Transverse colon (tissue), 4 donors: ENCODE measurements at regions not wholly inside any gene's neighbourhood (a gene's known extent, or its start where the extent isn't known, plus 50 kb on each side); places are given as distances from the start of the nearest gene placed in this dataset.
A peak's percentile ranks its signal among the peaks of the same experiment; 100 is the strongest.

ENCODE experiments used
- DNase-seq: peaks from one replicate; pipeline ENCODE4 v3.0.0-alpha.2; 2019
- H3K27ac ChIP-seq, 4 donors: fragments of 200-600 bp; sonication (generic); 2 replicates each; pipeline ENCODE4 v1.5.1; 2016 to 2018; ENCODE audit warnings: inconsistent platforms in 4 of 4
- H3K27me3 ChIP-seq: fragments of 200-600 bp; sonication (generic); 2 replicates; pipeline ENCODE4 v1.5.1; 2017; ENCODE audit warnings: inconsistent platforms
- H3K36me3 ChIP-seq, 4 donors: fragments of 200-600 bp; sonication (generic); 2 replicates each; pipeline ENCODE4 v1.5.1; 2017 to 2019; ENCODE audit warnings: inconsistent platforms in 4 of 4
- H3K4me1 ChIP-seq, 4 donors: fragments of 200-600 bp; sonication (generic); 2 replicates each; pipeline ENCODE4 v1.5.1; 2017 to 2020; ENCODE audit warnings: inconsistent platforms in 4 of 4
- H3K4me3 ChIP-seq, 4 donors: fragments of 200-600 bp; sonication (generic); 1 replicate in 1 of 4; 2 replicates in 3 of 4; pipeline versions ENCODE4 v1.5.1 to v1.6.1; 2017 to 2019; ENCODE audit warnings: inconsistent platforms in 4 of 4
- H3K9me3 ChIP-seq, 2 donors: fragments of 200-600 bp; sonication (generic); 2 replicates each; pipeline ENCODE4 v1.5.1; 2017 to 2019; ENCODE audit warnings: inconsistent platforms in 2 of 2
- CTCF ChIP-seq, 5 experiments: fragments of 200-600 bp in 3 of 5; fragments of 450-650 bp in 2 of 5; sonication (generic) in 3 of 5; IDR thresholded peaks; 1 replicate in 2 of 5; 2 replicates in 3 of 5; pipeline ENCODE4 v1.5.1; 2016 to 2017; ENCODE audit warnings: antibody characterized with exemption in 5 of 5, inconsistent platforms in 3 of 5, mild to moderate bottlenecking in 2 of 5, moderate library complexity in 1 of 5
- EP300 ChIP-seq: sonication (generic); formaldehyde crosslinking; IDR thresholded peaks from one replicate; pipeline ENCODE4 v1.6.1; 2017; ENCODE audit warnings: antibody characterized with exemption, low read depth
- POLR2A ChIP-seq: fragments of 450-650 bp; IDR thresholded peaks from one replicate; pipeline ENCODE4 v1.6.1; 2016; ENCODE audit warnings: antibody characterized with exemption, mild to moderate bottlenecking, moderate library complexity
- POLR2AphosphoS5 ChIP-seq, 3 donors: sonication (generic); formaldehyde crosslinking; IDR thresholded peaks; one replicate each; pipeline ENCODE4 v1.6.1; 2016; ENCODE audit warnings: antibody characterized with exemption in 3 of 3
- WGBS, 2 donors: methylation state at CpG; one replicate each; pipeline ENCODE4 v1.1.5; 2018; ENCODE audit warnings: low coverage in 1 of 2; 5-methylcytosine and 5-hydroxymethylcytosine counted together
- in situ Hi-C, 4 donors: fragments of 200-750 bp; cut with MboI; loops; one replicate each; pipeline versions ENCODE4 v1.15.0 to v1.15.1; 2017; ENCODE audit warnings: low sequenced_read_pairs in 3 of 4, low pct_ligation_motif_present in 1 of 4, low pct_unique_long_range_greater_than_20kb in 1 of 4
- intact Hi-C: fragments of 100-400 bp; cut with DNase I; formaldehyde crosslinking; loops from one replicate; pipeline ENCODE4 v1.15.1; 2023; ENCODE audit warnings: low total_unique reads

GRCh38 chr5:34495178-34495577 is 160.9 kb upstream of the RAI14 start:
- H3K9me3 ChIP-seq = no peaks in the 10 kb centered on the region
- in situ Hi-C loops = loop anchor here in 1 of 4 donors (25.0 kb wide), 1 partner anchor 517 kb away; no protein-coding TSS in a partner anchor
- peaks cover 7 to 40% (median 28%) of the 10 kb centered on the region in 4 donors for H3K4me1 ChIP-seq
- 80 to 88% methylated on average over 4 of the region's 4 CpGs for WGBS, 2 donors
- H3K36me3 ChIP-seq = no peaks in the 10 kb centered on the region
- H3K27ac ChIP-seq = no peak overlapping the region
- intact Hi-C loops = no loop called here
- H3K4me3 ChIP-seq = no peak overlapping the region
- H3K27me3 ChIP-seq = no peaks in the 10 kb centered on the region
- TF ChIP-seq CTCF (IDR thresholded peaks at IDR 0.05) = no peak
- TF ChIP-seq POLR2AphosphoS5 (IDR thresholded peaks at IDR 0.05) = no peak
- TF ChIP-seq EP300 = no peak
- TF ChIP-seq POLR2A = no peak
- no peak for DNase-seq

- peak overlapping the region; percentile 50 to 79 (median 77) for H3K27ac ChIP-seq
- H3K9me3 ChIP-seq = no peaks in the 10 kb centered on the region
- no peak overlapping the region for H3K4me3 ChIP-seq
- H3K27me3 ChIP-seq = no peaks in the 10 kb centered on the region
- intact Hi-C loops = no loop called here
- no peak for DNase-seq
- 82 to 96% methylated on average over 5 to 13 of the region's 13 CpGs for WGBS, 2 donors
- TF ChIP-seq POLR2AphosphoS5 (IDR thresholded peaks at IDR 0.05) = no peak
- no peak for TF ChIP-seq POLR2A
- no peak for TF ChIP-seq CTCF (IDR thresholded peaks at IDR 0.05)
- TF ChIP-seq EP300 = no peak
- no peaks in the 10 kb centered on the region for H3K36me3 ChIP-seq
- in situ Hi-C loops = loop anchor here in 1 of 4 donors (25.0 kb wide), 1 partner anchor 516 kb away; no protein-coding TSS in a partner anchor
- peaks cover 7 to 43% (median 29%) of the 10 kb centered on the region in 4 donors for H3K4me1 ChIP-seq
These were observed 159.9 kb upstream of the RAI14 start for GRCh38 chr5:34496260-34496691.

- Histone ChIP-seq H3K4me3 (no peak overlapping the region), H3K36me3 (no peaks in the 10 kb centered on the region), H3K9me3 (no peaks in the 10 kb centered on the region), H3K27me3 (no peaks in the 10 kb centered on the region), H3K4me1 (peaks cover 7 to 43% (median 27%) of the 10 kb centered on the region in 4 donors), H3K27ac (peak overlapping the region; percentile 50 to 79 (median 77))
- 53 to 55% methylated on average over 3 to 10 of the region's 10 CpGs for WGBS, 2 donors
- intact Hi-C loops (no loop called here), in situ Hi-C loops (loop anchor here in 1 of 4 donors (25.0 kb wide), 1 partner anchor 515 kb away; no protein-coding TSS in a partner anchor)
- peak; percentile 43 to 86 (median 86) for TF ChIP-seq POLR2AphosphoS5 (IDR thresholded peaks at IDR 0.05)
- TF ChIP-seq EP300 = no peak
- peak; percentile 30 for DNase-seq
These were observed 159.2 kb upstream of the RAI14 start for GRCh38 chr5:34496701-34497469.

GRCh38 chr5:34497470-34497808 is 158.7 kb upstream of the RAI14 start:
- Histone ChIP-seq H3K9me3 (no peaks in the 10 kb centered on the region), H3K27ac (peak overlapping the region; percentile 50 to 79 (median 77)), H3K36me3 (no peaks in the 10 kb centered on the region), H3K27me3 (no peaks in the 10 kb centered on the region), H3K4me1 (peaks cover 7 to 43% (median 27%) of the 10 kb centered on the region in 4 donors), H3K4me3 (no peak overlapping the region)
- no peak for DNase-seq
- TF ChIP-seq POLR2A (no peak), CTCF (IDR thresholded peaks at IDR 0.05) (no peak), EP300 (no peak), POLR2AphosphoS5 (IDR thresholded peaks at IDR 0.05) (no peak)
- 69 to 74% methylated on average over 2 to 3 of the region's 3 CpGs for WGBS, 2 donors
- in situ Hi-C loops = loop anchor here in 1 of 4 donors (25.0 kb wide), 1 partner anchor 515 kb away; no protein-coding TSS in a partner anchor
- intact Hi-C loops = no loop called here
